HG02798 (cell line): ENCODE measurements at regions not wholly inside any gene's neighbourhood (a gene's known extent, or its start where the extent isn't known, plus 50 kb on each side); places are given as distances from the start of the nearest gene placed in this dataset.

ENCODE experiments used
- ATAC-seq: cut with Tn5 transposase; IDR thresholded peaks from one replicate; pipeline ENCODE4 v1.9.1; 2021; ENCODE audit warnings: mild to moderate bottlenecking; ENCODE audit not compliant: unreplicated experiment, poor library complexity

- no peak for ATAC-seq
Measured at GRCh38 chr11:19661827-19662226, 50.8 kb upstream of the NAV2 start.

- peak; percentile 99 for ATAC-seq
Measured at GRCh38 chr11:19660076-19660475, 52.6 kb upstream of the NAV2 start.

DNA sequence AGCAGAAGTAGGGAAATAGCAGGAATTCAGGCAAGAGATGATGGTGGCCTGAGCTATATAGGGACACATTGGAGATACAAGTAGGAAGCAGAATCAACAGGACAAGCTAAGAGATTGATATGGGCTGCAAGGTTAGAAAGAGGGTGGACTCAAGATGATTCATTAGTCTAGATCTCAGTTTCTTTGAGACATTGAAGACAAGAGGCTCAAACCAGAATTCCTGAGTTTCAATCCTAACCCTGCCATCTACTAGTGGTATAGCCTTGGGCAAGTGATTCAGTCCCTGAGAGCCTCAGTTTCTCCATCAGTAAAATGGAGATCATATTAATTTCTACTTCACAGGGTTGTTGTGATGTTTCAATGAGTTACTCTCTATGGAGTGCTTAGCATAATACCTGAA, 53.1 kb upstream of the NAV2 start:
- no peak for ATAC-seq

- ATAC-seq, result no peak
Measured at GRCh38 chr11:19658344-19658743, 54.3 kb upstream of the NAV2 start.

GRCh38 chr11:19656140-19656541, 56.5 kb upstream of the NAV2 start:
- ATAC-seq, result no peak

DNA sequence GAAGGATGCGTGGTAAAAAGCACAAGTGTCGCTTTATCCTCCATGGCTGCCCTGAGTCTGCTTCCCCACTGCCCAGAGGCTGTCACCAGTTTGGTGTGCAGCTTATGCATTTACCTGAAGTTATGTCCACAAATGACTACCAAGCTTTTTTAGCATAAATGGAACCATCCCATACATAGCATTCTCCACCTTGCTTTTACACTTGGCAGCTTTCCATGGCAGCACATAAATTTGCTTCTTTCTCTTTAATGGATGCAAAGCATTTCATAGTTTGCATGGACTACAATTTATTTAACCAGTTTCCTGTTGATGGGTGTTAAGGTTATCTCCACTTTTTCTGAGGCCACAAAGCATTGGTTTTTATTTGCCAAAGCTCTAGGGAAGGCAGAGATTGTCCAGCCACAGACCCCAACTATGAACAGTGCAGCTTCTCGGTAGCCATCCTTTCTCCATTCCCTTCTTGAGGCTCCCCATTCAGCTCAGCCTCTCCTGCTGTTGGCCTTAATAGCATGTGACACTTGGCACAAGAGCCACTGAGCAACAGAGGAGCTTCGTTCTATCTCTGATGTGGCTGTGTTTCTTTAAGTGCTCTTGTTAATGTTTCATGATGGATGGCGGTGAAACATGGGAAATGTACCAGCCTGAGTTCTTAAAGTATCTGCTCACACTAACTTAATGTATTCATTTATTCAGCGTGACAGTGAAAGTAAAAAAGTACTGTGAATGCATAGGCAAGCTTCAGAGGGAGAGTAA, 59.8 kb upstream of the NAV2 start:
- ATAC-seq, result no peak

DNA sequence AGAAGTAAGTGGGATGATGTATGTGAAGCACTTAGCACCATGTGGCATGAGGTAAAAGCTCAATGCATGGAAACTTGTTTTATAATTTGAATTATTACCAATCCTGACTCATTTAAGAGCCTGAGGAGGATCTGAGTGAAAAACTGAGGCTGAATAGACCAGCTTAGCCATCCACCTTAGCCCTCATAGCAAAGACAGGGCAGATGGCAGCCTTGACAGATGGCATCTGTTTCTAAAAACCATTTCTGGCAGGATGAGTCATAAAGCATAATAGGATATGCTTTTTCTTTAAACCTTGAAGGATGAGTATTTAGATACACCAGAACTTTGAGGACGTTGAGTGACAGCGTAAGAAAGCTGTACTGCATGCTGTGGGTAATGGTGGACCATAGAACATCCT, 61.0 kb upstream of the NAV2 start:
- no peak for ATAC-seq

GRCh38 chr11:19651028-19651427, 61.6 kb upstream of the NAV2 start:
- no peak for ATAC-seq

DNA sequence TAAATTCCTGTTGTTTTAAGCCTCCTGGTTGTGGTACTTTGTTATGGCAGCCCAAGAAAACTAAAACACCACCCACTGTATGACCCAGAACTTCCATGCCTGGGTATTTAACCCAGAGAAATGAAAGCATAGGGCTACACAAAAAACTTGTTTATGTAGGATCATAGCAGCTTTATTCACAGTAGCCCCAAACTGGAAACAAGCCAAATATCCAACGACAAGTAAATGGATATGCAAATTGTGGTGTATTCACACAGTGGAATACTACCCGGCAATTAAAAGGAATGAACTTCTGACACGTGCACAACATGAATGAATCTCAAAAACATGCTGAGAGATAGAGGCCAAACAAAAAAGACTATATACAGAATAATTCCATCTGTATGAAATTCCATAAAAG, 62.2 kb upstream of the NAV2 start:
- no peak for ATAC-seq

GRCh38 chr11:19649751-19650150, 62.9 kb upstream of the NAV2 start:
- no peak for ATAC-seq

- no peak for ATAC-seq
Measured at GRCh38 chr11:19648321-19648720, 64.3 kb upstream of the NAV2 start.

- ATAC-seq, result no peak
Measured at GRCh38 chr11:19647816-19648215, 64.8 kb upstream of the NAV2 start.

DNA sequence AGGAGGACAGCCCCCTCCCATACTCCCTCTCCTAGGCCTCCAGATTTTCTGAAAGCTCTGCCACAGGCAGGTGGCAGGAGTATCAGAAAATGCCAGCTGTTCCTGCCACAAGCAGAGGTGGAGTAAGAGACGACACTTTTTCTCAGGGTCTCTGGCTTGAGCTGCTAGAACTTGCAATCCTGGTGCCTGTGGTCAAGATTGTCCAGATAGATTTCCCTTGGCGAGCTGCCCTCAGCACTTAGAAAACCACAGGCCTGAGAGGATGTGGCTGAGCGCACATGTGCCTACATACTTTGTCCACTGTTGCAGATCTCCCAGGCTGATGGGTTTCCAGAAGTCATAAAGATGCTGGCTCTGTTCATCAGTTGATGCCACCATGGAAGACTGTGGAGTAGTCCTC, 65.7 kb upstream of the NAV2 start:
- no peak for ATAC-seq

- ATAC-seq, result no peak
Measured at GRCh38 chr11:19646308-19646707, 66.3 kb upstream of the NAV2 start.

- no peak for ATAC-seq
Measured at GRCh38 chr11:19644316-19644715, 68.3 kb upstream of the NAV2 start.

DNA sequence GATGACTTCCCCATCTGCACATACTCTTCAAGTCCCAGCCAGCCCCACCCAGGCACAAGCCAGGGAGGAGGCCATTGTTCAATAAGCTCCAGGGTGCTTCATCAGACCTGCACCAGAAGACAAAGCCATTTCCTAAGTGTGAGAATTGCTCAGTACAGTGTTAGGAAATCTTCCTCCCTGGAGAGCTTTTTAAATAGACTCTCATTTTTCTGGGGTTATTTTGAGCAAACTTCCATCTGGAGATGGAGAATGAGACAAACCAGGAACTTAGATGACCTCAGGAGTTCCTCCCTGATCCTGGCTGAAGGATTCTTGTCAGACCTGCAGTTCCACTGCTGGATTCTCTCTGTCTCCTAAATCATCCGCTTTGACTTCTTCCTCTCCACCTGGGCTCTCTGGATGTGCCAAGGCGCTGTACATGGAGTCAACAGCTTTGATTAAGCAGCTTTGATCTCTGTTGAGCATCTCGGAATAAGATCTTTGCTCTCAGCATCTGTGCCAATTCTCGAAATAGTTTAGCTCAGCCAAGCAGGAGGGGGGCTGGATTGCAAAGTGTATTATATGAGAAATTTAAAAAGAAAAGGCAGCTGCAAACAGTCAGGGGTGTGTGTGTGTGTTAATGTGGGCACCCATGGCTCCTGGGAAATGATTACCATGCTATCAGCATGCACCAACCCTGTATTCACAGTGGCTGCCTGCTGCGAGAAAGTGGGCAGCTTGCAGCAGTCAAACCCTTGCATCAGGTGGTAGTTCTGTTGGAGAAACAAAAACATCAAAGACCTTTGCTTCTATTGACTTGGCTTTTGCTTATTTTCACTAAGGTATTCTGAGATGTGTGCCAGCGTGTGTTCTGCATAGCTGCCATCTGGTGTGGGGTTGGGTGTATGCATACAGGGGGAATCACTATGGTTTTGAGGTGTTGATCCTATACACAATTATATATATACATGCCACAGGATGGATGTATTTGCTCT, 70.2 kb upstream of the NAV2 start:
- no peak for ATAC-seq

DNA sequence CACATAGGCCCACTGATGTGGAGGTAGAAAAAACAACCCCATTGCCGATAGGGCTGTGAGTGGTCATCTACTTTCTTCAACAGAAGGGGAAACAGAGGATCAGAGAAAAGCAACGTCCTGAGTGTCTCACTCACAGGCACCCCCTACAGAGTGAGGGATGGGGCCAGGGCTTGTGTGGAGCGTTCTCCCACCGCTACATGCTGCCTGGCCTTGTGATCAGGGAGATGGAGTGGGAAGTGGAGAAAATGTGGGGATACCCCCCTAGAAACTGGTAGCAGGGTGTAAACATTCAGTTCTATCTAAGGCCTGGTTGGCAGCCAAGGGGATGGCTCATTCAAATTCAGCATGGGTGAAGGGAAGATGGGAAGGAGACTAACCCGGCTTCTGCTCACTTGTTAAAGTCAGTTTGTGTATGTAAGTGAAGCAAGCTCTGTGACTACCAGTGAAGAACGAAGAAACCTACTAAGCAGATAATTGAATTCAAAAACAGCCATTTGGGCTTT, 73.0 kb upstream of the NAV2 start:
- ATAC-seq, result no peak

- no peak for ATAC-seq
Measured at GRCh38 chr11:19635332-19635731, 77.3 kb upstream of the NAV2 start.

GRCh38 chr11:19633276-19633675, 79.4 kb upstream of the NAV2 start:
- ATAC-seq, result no peak

- no peak for ATAC-seq
Measured at GRCh38 chr11:19632499-19632834, 80.2 kb upstream of the NAV2 start.

DNA sequence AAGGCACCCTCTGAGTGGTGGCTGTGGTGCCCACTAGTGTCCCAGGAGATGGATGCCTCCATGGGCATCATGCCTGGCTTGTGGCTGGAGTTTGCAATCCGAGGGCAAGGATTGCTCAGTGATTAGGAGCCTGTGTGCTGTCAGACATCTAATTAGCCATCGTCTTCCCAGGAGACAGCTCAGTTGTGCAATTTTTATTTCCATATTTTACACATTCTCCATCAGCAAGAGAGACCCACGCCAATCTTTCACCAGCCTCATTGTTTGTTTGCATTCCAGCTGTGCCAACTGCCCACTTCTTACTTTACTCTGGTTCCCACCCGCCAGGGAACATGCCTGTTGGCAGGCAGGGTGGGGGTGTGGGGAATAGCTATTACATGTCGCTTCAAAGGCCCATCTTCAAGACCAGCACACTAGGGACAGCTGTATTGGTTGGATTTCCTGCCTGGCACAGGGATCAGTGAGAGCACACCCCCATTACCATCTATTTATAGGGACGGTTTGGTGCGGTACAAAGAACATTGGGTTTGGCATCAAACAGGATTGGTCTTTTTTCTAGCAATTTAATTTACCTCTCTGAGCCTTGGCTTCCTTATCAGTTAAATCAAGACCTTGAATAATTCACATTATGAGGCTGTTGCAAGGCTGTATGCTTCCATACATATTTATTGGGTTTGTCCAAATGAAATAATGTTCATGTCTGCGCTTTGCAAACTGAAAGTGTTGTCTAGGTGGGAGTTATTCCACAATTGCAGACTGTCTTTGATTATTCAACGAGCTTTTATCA, 80.7 kb upstream of the NAV2 start:
- ATAC-seq, result no peak
